ENCODE measurements at regions not wholly inside any gene's neighbourhood (a gene's known extent, or its start where the extent isn't known, plus 50 kb on each side); places are given as distances from the start of the nearest gene placed in this dataset.
"Not testable (repeated sequence)": the region's sequence is repeated elsewhere in the genome, so short reads cannot be mapped to it uniquely, and the experiment has no call there.

GRCh38 chr15:34528055-34528754, 55.2 kb downstream of the GOLGA8B start:
- H3K27me3 Mint-ChIP-seq, H3K9me3 Mint-ChIP-seq, H3K4me3 Mint-ChIP-seq, DNase-seq, H3K4me1 Mint-ChIP-seq, CTCF ChIA-PET, H3K36me3 Mint-ChIP-seq, H3K27ac Mint-ChIP-seq: not testable (repeated sequence)

- H3K36me3 Mint-ChIP-seq, H3K9me3 Mint-ChIP-seq, H3K4me3 Mint-ChIP-seq, H3K27ac Mint-ChIP-seq, H3K27me3 Mint-ChIP-seq, DNase-seq, CTCF ChIA-PET, H3K4me1 Mint-ChIP-seq: not testable (repeated sequence)
Observed at GRCh38 chr15:34527641-34528040, 55.8 kb downstream of the GOLGA8B start.

GRCh38 chr15:34523849-34524248, 59.6 kb downstream of the GOLGA8B start:
- H3K27ac Mint-ChIP-seq, H3K4me3 Mint-ChIP-seq, CTCF ChIA-PET, DNase-seq, H3K4me1 Mint-ChIP-seq, H3K36me3 Mint-ChIP-seq, H3K27me3 Mint-ChIP-seq, H3K9me3 Mint-ChIP-seq: not testable (repeated sequence)

GRCh38 chr15:34522601-34523000, 60.9 kb downstream of the GOLGA8B start:
- H3K27ac Mint-ChIP-seq, H3K36me3 Mint-ChIP-seq, H3K9me3 Mint-ChIP-seq, H3K4me1 Mint-ChIP-seq, DNase-seq, H3K4me3 Mint-ChIP-seq, CTCF ChIA-PET: not testable (repeated sequence)
- H3K27me3 Mint-ChIP-seq: peaks cover 13% of the 10 kb centered on the region

- H3K4me3 Mint-ChIP-seq, CTCF ChIA-PET, H3K4me1 Mint-ChIP-seq, H3K36me3 Mint-ChIP-seq, DNase-seq, H3K27ac Mint-ChIP-seq, H3K9me3 Mint-ChIP-seq: not testable (repeated sequence)
- H3K27me3 Mint-ChIP-seq: peaks cover 16% of the 10 kb centered on the region
Observed at GRCh38 chr15:34521802-34522485, 61.5 kb downstream of the GOLGA8B start.

- H3K4me1 Mint-ChIP-seq: no peaks in the 10 kb centered on the region
- peaks cover 28% of the 10 kb centered on the region for H3K27me3 Mint-ChIP-seq
- H3K36me3 Mint-ChIP-seq: no peaks in the 10 kb centered on the region
Observed at GRCh38 chr15:34520566-34520965, 62.9 kb downstream of the GOLGA8B start.

GRCh38 chr15:34520010-34520409, 63.4 kb downstream of the GOLGA8B start:
- H3K27me3 Mint-ChIP-seq: peaks cover 31% of the 10 kb centered on the region
- DNase-seq, H3K4me3 Mint-ChIP-seq, H3K27ac Mint-ChIP-seq, H3K9me3 Mint-ChIP-seq, CTCF ChIA-PET, H3K36me3 Mint-ChIP-seq, H3K4me1 Mint-ChIP-seq: not testable (repeated sequence)

More at GRCh38 chr15:34520566-34520965, 62.9 kb downstream of the GOLGA8B start:
- Mint-ChIP-seq H3K4me3 (no peak overlapping the region), H3K9me3 (no peaks in the 10 kb centered on the region), H3K27ac (no peak overlapping the region)
- DNase-seq: no peak
- CTCF ChIA-PET: no interaction called here

- peak overlapping the region; percentile 71 for H3K4me3 Mint-ChIP-seq
- H3K27ac Mint-ChIP-seq: no peak overlapping the region
- H3K27me3 Mint-ChIP-seq: peaks cover 61% of the 10 kb centered on the region
- no peaks in the 10 kb centered on the region for H3K9me3 Mint-ChIP-seq
- no peaks in the 10 kb centered on the region for H3K36me3 Mint-ChIP-seq
- peak; percentile 25 for DNase-seq
- H3K4me1 Mint-ChIP-seq: no peaks in the 10 kb centered on the region
- CTCF ChIA-PET: no interaction called here
Observed at GRCh38 chr15:34514251-34514670, 69.2 kb downstream of the GOLGA8B start.

- Mint-ChIP-seq H3K27me3 (peaks cover 58% of the 10 kb centered on the region), H3K4me1 (no peaks in the 10 kb centered on the region), H3K27ac (no peak overlapping the region), H3K9me3 (no peaks in the 10 kb centered on the region), H3K36me3 (no peaks in the 10 kb centered on the region), H3K4me3 (no peak overlapping the region)
- CTCF ChIA-PET: no interaction called here
- no peak for DNase-seq
Observed at GRCh38 chr15:34512628-34513027, 70.8 kb downstream of the GOLGA8B start.

- no peaks in the 10 kb centered on the region for H3K4me1 Mint-ChIP-seq
- peaks cover 34% of the 10 kb centered on the region for H3K27me3 Mint-ChIP-seq
Observed at GRCh38 chr15:34501131-34501530, 63.5 kb upstream of the GOLGA8A start.

GRCh38 chr15:34496207-34496995, 58.8 kb upstream of the GOLGA8A start:
- no peak overlapping the region for H3K4me3 Mint-ChIP-seq
- H3K27me3 Mint-ChIP-seq: peaks cover 53% of the 10 kb centered on the region
- DNase-seq: no peak
- no peaks in the 10 kb centered on the region for H3K36me3 Mint-ChIP-seq
- H3K4me1 Mint-ChIP-seq: no peaks in the 10 kb centered on the region
- CTCF ChIA-PET: no interaction called here
- H3K9me3 Mint-ChIP-seq: no peaks in the 10 kb centered on the region
- H3K27ac Mint-ChIP-seq: no peak overlapping the region

More at GRCh38 chr15:34501131-34501530, 63.5 kb upstream of the GOLGA8A start:
- no peaks in the 10 kb centered on the region for H3K9me3 Mint-ChIP-seq
- no peak overlapping the region for H3K27ac Mint-ChIP-seq
- H3K4me3 Mint-ChIP-seq: no peak overlapping the region
- no peak for DNase-seq
- H3K36me3 Mint-ChIP-seq: no peaks in the 10 kb centered on the region
- CTCF ChIA-PET: no interaction called here

GRCh38 chr15:34495707-34496106, 58.1 kb upstream of the GOLGA8A start:
- peaks cover 59% of the 10 kb centered on the region for H3K27me3 Mint-ChIP-seq
- H3K27ac Mint-ChIP-seq, H3K9me3 Mint-ChIP-seq, H3K36me3 Mint-ChIP-seq, DNase-seq, CTCF ChIA-PET, H3K4me3 Mint-ChIP-seq, H3K4me1 Mint-ChIP-seq: not testable (repeated sequence)

- Mint-ChIP-seq H3K36me3 (peaks cover 2% of the 10 kb centered on the region), H3K27ac (no peak overlapping the region), H3K4me3 (no peak overlapping the region), H3K9me3 (no peaks in the 10 kb centered on the region), H3K4me1 (peaks cover 2% of the 10 kb centered on the region), H3K27me3 (peaks cover 63% of the 10 kb centered on the region)
- CTCF ChIA-PET: no interaction called here
- no peak for DNase-seq
Observed at GRCh38 chr15:34494084-34494399, 56.4 kb upstream of the GOLGA8A start.

- Mint-ChIP-seq H3K36me3 (peaks cover 2% of the 10 kb centered on the region), H3K4me1 (peaks cover 2% of the 10 kb centered on the region), H3K27me3 (peaks cover 68% of the 10 kb centered on the region), H3K9me3 (no peaks in the 10 kb centered on the region), H3K4me3 (no peak overlapping the region), H3K27ac (no peak overlapping the region)
- CTCF ChIA-PET: no interaction called here
- DNase-seq: no peak
Observed at GRCh38 chr15:34493001-34493400, 55.4 kb upstream of the GOLGA8A start.

GRCh38 chr15:34491488-34491887, 53.9 kb upstream of the GOLGA8A start:
- H3K36me3 Mint-ChIP-seq, H3K4me1 Mint-ChIP-seq, H3K4me3 Mint-ChIP-seq, H3K9me3 Mint-ChIP-seq, CTCF ChIA-PET, H3K27ac Mint-ChIP-seq, DNase-seq: not testable (repeated sequence)
- peaks cover 64% of the 10 kb centered on the region for H3K27me3 Mint-ChIP-seq
